WTC11 (cell line): ENCODE measurements at regions not wholly inside any gene's neighbourhood (a gene's known extent, or its start where the extent isn't known, plus 50 kb on each side); places are given as distances from the start of the nearest gene placed in this dataset.

ENCODE experiments used
- ATAC-seq: fragments of 200-7000 bp; cut with Tn5 transposase; 2 replicates; pipeline ENCODE4 v1.10.0; 2021; ENCODE audit warnings: mild to moderate bottlenecking, moderate library complexity
- CTCF ChIA-PET: fragments of 300-600 bp; sonication (Branson Sonifier 250); formaldehyde crosslinking; loops from one replicate; lab custom pipeline; 2021; ENCODE audit warnings: antibody characterized with exemption; lab: Charles Lee
- POLR2A ChIA-PET: fragments of 350-600 bp; sonication (Branson Sonifier 250); formaldehyde crosslinking; loops from one replicate; lab custom pipeline; 2021; ENCODE audit warnings: antibody characterized with exemption; lab: Charles Lee
- DNase-seq: peaks from one replicate; pipeline ENCODE4 v3.0.0; 2021; ENCODE audit warnings: low spot score
- H3K27ac Mint-ChIP-seq: 2 replicates; pipeline ENCODE4 v1.8.0; 2021; ENCODE audit warnings: mixed read lengths
- H3K27me3 Mint-ChIP-seq: 2 replicates; pipeline ENCODE4 v1.8.0; 2021; ENCODE audit warnings: low read depth, mild to moderate bottlenecking, moderate library complexity, mixed read lengths
- H3K36me3 Mint-ChIP-seq: 2 replicates; pipeline ENCODE4 v1.8.0; 2021; ENCODE audit warnings: mixed read lengths
- H3K4me1 Mint-ChIP-seq: 2 replicates; pipeline ENCODE4 v1.8.0; 2022; ENCODE audit warnings: mixed read lengths
- H3K4me3 Mint-ChIP-seq: 2 replicates; pipeline ENCODE4 v1.8.0; 2021; ENCODE audit warnings: mild to moderate bottlenecking, moderate library complexity, mixed read lengths
- H3K9me3 Mint-ChIP-seq: 2 replicates; pipeline ENCODE4 v1.8.0; 2021; ENCODE audit warnings: mixed read lengths
- FOXP1 ChIP-seq: sonication (generic); formaldehyde crosslinking; IDR thresholded peaks from 2 replicates; pipeline ENCODE4 v1.8.0; 2022; ENCODE audit warnings: missing genetic modification reagents, mild to moderate bottlenecking, moderate library complexity, borderline replicate concordance
- RELA ChIP-seq: sonication (generic); formaldehyde crosslinking; IDR thresholded peaks from 2 replicates; pipeline ENCODE4 v1.8.1; 2022; ENCODE audit warnings: missing genetic modification reagents, mild to moderate bottlenecking, borderline replicate concordance
- SMAD4 ChIP-seq: sonication (generic); formaldehyde crosslinking; IDR thresholded peaks from 2 replicates; pipeline ENCODE4 v1.8.0; 2022; ENCODE audit warnings: mild to moderate bottlenecking, missing genetic modification reagents
- SOX15 ChIP-seq: fragments of 250-450 bp; sonication (Bioruptor Pico); IDR thresholded peaks from 2 replicates; pipeline ENCODE4 v1.9.0; 2021; ENCODE audit warnings: mild to moderate bottlenecking
- SP1 ChIP-seq: sonication (generic); formaldehyde crosslinking; conservative IDR thresholded peaks from 2 replicates; pipeline ENCODE4 v1.8.1; 2022; ENCODE audit warnings: missing genetic modification reagents
- ZNF121 ChIP-seq: sonication (generic); formaldehyde crosslinking; IDR thresholded peaks from 2 replicates; pipeline ENCODE4 v1.8.0; 2023; ENCODE audit warnings: missing genetic modification reagents
- ZNF219 ChIP-seq: sonication (generic); formaldehyde crosslinking; IDR thresholded peaks from 2 replicates; pipeline ENCODE4 v1.8.0; 2023; ENCODE audit warnings: missing genetic modification reagents, mild to moderate bottlenecking, borderline replicate concordance
- TF ChIP-seq, protein P1 (sequence below): sonication (generic); formaldehyde crosslinking; conservative IDR thresholded peaks from 2 replicates; pipeline ENCODE4 v1.8.1; 2023; ENCODE audit warnings: mild to moderate bottlenecking, low read depth, missing genetic modification reagents, moderate library complexity
- TF ChIP-seq, protein P2 (sequence below): fragments of 250-450 bp; sonication (Bioruptor Pico); conservative IDR thresholded peaks from 2 replicates; pipeline ENCODE4 v1.9.0; 2021; ENCODE audit warnings: mild to moderate bottlenecking
- TF ChIP-seq, protein P3 (sequence below): sonication (generic); formaldehyde crosslinking; IDR thresholded peaks from 2 replicates; pipeline ENCODE4 v1.8.1; 2022; ENCODE audit warnings: missing genetic modification reagents, borderline replicate concordance
- TF ChIP-seq, protein P4 (sequence below): sonication (generic); formaldehyde crosslinking; conservative IDR thresholded peaks from 2 replicates; pipeline ENCODE4 v1.8.1; 2022; ENCODE audit warnings: mild to moderate bottlenecking, missing genetic modification reagents
- TF ChIP-seq, protein P5 (sequence below): sonication (generic); formaldehyde crosslinking; IDR thresholded peaks from 2 replicates; pipeline ENCODE4 v1.8.1; 2023; ENCODE audit warnings: mild to moderate bottlenecking, missing genetic modification reagents
- TF ChIP-seq, protein P6 (sequence below): sonication (generic); formaldehyde crosslinking; IDR thresholded peaks from 2 replicates; pipeline ENCODE4 v1.8.0; 2022; ENCODE audit warnings: missing genetic modification reagents

DNA sequence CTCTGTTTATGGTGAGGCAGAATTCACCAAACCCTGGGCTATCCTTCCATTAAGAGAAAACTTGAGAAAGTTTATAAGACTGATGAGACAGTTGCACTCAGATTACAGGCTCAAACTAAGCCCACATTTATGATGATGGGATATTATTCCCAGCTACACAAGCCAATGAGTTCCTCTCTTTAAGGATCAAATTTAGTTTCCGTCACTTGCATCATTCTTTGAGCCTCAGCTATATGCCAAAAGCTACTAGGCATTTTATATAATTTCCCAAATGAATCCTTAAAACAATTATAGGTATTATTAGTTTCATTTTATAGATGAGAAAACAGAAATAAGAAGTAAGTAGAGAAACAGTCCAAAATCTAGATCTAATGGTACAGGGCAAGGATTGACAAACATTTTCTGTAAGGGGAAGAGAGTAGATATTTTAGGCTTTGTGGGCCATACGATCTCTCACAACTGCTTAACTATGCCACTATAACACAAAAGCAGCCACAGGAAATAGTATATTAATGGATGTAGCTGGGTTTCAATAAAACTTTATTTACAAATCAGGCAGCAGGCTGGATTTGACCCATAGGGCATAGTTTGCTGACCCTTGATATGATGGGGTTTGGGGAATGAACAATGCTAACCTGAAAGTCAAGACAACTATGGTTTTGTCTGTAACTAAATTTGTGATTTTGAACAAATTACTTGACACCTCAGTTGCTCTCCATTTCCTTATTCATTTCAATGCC lies 91.8 kb upstream of the PLXNC1 start:
- POLR2A ChIA-PET: no interaction called here
- CTCF ChIA-PET: interaction anchor here (1.1 to 1.6 kb wide), 2 partner anchors 19 to 44 kb away, joined by 4 to 8 read pairs; no protein-coding TSS in a partner anchor
- Mint-ChIP-seq H3K36me3 (peaks cover 13% of the 10 kb centered on the region; the same call in 1 of the 2 replicates), H3K4me1 (peaks cover 20% of the 10 kb centered on the region), H3K4me3 (no peak overlapping the region), H3K27me3 (no peaks in the 10 kb centered on the region), H3K27ac (no peak overlapping the region), H3K9me3 (peaks cover 23% of the 10 kb centered on the region)
- DNase-seq: no peak
- no peak for ATAC-seq
- TF ChIP-seq FOXP1 (CRISPR knock-in tag) (no peak), ZNF219 (CRISPR knock-in tag) (no peak), SOX15 (no peak), ZNF121 (no peak), RELA (CRISPR knock-in tag) (no peak), SP1 (no peak), SMAD4 (CRISPR knock-in tag) (no peak)
- TF ChIP-seq, protein P1, sequence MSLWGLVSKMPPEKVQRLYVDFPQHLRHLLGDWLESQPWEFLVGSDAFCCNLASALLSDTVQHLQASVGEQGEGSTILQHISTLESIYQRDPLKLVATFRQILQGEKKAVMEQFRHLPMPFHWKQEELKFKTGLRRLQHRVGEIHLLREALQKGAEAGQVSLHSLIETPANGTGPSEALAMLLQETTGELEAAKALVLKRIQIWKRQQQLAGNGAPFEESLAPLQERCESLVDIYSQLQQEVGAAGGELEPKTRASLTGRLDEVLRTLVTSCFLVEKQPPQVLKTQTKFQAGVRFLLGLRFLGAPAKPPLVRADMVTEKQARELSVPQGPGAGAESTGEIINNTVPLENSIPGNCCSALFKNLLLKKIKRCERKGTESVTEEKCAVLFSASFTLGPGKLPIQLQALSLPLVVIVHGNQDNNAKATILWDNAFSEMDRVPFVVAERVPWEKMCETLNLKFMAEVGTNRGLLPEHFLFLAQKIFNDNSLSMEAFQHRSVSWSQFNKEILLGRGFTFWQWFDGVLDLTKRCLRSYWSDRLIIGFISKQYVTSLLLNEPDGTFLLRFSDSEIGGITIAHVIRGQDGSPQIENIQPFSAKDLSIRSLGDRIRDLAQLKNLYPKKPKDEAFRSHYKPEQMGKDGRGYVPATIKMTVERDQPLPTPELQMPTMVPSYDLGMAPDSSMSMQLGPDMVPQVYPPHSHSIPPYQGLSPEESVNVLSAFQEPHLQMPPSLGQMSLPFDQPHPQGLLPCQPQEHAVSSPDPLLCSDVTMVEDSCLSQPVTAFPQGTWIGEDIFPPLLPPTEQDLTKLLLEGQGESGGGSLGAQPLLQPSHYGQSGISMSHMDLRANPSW (CRISPR knock-in tag): no peak
- TF ChIP-seq, protein P2, sequence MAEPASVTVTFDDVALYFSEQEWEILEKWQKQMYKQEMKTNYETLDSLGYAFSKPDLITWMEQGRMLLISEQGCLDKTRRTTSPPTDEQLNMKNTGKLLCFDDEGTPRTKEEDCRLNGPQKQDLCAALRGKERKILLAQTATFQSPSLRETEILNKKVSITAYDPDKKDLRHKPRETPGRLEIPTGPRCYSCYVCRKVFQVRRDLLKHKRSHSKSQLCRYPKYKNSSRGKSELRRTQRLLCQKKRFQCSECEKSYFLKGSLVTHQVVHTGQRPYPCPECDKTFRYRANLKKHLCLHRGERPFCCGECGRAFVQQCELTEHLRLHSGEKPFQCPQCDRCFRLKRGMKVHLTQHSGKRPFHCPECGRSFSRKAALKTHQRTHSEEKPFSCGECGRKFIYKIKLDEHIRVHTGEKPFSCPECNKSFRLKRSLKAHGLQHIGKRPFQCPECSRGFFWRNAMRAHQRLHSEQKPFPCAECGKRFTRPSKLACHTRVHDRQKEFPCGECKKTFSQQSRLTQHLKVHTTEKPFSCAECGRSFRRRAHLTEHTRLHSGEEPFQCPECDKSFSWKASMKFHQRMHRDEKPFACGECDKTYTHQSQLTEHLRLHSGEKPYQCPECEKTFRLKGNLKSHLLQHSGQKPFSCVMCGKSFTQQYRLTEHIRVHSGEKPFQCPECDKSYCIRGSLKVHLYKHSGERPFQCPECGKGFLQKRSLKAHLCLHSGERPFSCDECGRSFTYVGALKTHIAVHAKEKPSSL (CRISPR knock-in tag): no peak
- TF ChIP-seq, protein P3, sequence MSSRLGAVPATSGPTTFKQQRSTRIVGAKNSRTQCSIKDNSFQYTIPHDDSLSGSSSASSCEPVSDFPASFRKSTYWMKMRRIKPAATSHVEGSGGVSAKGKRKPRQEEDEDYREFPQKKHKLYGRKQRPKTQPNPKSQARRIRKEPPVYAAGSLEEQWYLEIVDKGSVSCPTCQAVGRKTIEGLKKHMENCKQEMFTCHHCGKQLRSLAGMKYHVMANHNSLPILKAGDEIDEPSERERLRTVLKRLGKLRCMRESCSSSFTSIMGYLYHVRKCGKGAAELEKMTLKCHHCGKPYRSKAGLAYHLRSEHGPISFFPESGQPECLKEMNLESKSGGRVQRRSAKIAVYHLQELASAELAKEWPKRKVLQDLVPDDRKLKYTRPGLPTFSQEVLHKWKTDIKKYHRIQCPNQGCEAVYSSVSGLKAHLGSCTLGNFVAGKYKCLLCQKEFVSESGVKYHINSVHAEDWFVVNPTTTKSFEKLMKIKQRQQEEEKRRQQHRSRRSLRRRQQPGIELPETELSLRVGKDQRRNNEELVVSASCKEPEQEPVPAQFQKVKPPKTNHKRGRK (CRISPR knock-in tag): no peak
- TF ChIP-seq, protein P4, sequence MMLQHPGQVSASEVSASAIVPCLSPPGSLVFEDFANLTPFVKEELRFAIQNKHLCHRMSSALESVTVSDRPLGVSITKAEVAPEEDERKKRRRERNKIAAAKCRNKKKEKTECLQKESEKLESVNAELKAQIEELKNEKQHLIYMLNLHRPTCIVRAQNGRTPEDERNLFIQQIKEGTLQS (CRISPR knock-in tag): no peak
- TF ChIP-seq, protein P5, sequence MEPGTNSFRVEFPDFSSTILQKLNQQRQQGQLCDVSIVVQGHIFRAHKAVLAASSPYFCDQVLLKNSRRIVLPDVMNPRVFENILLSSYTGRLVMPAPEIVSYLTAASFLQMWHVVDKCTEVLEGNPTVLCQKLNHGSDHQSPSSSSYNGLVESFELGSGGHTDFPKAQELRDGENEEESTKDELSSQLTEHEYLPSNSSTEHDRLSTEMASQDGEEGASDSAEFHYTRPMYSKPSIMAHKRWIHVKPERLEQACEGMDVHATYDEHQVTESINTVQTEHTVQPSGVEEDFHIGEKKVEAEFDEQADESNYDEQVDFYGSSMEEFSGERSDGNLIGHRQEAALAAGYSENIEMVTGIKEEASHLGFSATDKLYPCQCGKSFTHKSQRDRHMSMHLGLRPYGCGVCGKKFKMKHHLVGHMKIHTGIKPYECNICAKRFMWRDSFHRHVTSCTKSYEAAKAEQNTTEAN (CRISPR knock-in tag): no peak
- TF ChIP-seq, protein P6, sequence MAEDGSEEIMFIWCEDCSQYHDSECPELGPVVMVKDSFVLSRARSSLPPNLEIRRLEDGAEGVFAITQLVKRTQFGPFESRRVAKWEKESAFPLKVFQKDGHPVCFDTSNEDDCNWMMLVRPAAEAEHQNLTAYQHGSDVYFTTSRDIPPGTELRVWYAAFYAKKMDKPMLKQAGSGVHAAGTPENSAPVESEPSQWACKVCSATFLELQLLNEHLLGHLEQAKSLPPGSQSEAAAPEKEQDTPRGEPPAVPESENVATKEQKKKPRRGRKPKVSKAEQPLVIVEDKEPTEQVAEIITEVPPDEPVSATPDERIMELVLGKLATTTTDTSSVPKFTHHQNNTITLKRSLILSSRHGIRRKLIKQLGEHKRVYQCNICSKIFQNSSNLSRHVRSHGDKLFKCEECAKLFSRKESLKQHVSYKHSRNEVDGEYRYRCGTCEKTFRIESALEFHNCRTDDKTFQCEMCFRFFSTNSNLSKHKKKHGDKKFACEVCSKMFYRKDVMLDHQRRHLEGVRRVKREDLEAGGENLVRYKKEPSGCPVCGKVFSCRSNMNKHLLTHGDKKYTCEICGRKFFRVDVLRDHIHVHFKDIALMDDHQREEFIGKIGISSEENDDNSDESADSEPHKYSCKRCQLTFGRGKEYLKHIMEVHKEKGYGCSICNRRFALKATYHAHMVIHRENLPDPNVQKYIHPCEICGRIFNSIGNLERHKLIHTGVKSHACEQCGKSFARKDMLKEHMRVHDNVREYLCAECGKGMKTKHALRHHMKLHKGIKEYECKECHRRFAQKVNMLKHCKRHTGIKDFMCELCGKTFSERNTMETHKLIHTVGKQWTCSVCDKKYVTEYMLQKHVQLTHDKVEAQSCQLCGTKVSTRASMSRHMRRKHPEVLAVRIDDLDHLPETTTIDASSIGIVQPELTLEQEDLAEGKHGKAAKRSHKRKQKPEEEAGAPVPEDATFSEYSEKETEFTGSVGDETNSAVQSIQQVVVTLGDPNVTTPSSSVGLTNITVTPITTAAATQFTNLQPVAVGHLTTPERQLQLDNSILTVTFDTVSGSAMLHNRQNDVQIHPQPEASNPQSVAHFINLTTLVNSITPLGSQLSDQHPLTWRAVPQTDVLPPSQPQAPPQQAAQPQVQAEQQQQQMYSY: no peak
